SK-N-SH treated with all-trans-retinoic acid at 6 μM for 48 hours (cell line): ENCODE measurements at regions not wholly inside any gene's neighbourhood (a gene's known extent, or its start where the extent isn't known, plus 50 kb on each side); places are given as distances from the start of the nearest gene placed in this dataset.

Experiments used
- CSDC2 ChIP-seq: fragments of 250-450 bp; sonication (Bioruptor Pico); IDR thresholded peaks from 2 replicates; pipeline ENCODE4 v1.5.0; 2020; ENCODE audit warnings: mild to moderate bottlenecking, moderate library complexity
- PATZ1 ChIP-seq: fragments of 250-450 bp; sonication (Bioruptor Pico); IDR thresholded peaks from 2 replicates; pipeline ENCODE4 v1.8.0; 2020; ENCODE audit warnings: mild to moderate bottlenecking, moderate library complexity, borderline replicate concordance
- RARB ChIP-seq: fragments of 250-450 bp; sonication (Bioruptor Pico); IDR thresholded peaks from 2 replicates; pipeline ENCODE4 v1.8.0; 2021; ENCODE audit warnings: mild to moderate bottlenecking, moderate library complexity
- TCF4 ChIP-seq: fragments of 250-450 bp; sonication (Bioruptor Pico); IDR thresholded peaks from 2 replicates; pipeline ENCODE4 v1.8.0; 2021; ENCODE audit warnings: mild to moderate bottlenecking, moderate library complexity, borderline replicate concordance
- TSHZ2 ChIP-seq: fragments of 250-450 bp; sonication (Bioruptor Pico); IDR thresholded peaks from 2 replicates; pipeline ENCODE4 v1.5.0; 2020; ENCODE audit warnings: mild to moderate bottlenecking, moderate library complexity
- ZC3H10 ChIP-seq: fragments of 250-450 bp; sonication (Bioruptor Pico); IDR thresholded peaks from 2 replicates; pipeline ENCODE4 v1.5.1; 2021; ENCODE audit warnings: mild to moderate bottlenecking, moderate library complexity
- ZFP3 ChIP-seq: fragments of 250-450 bp; sonication (Bioruptor Pico); IDR thresholded peaks from 2 replicates; pipeline ENCODE4 v1.5.0; 2020; ENCODE audit warnings: mild to moderate bottlenecking, moderate library complexity
- ZFP30 ChIP-seq: fragments of 450-650 bp; formaldehyde crosslinking; IDR thresholded peaks from 2 replicates; pipeline ENCODE4 v1.5.0; 2022; ENCODE audit warnings: mild to moderate bottlenecking, moderate library complexity
- ZNF70 ChIP-seq: fragments of 450-650 bp; formaldehyde crosslinking; IDR thresholded peaks from 2 replicates; pipeline ENCODE4 v1.5.0; 2020; ENCODE audit warnings: mild to moderate bottlenecking, moderate library complexity

- TF ChIP-seq ZNF70 (CRISPR knock-in tag) (no peak), RARB (no peak), PATZ1 (CRISPR knock-in tag) (no peak), TCF4 (no peak), TSHZ2 (CRISPR knock-in tag) (no peak), ZFP30 (CRISPR knock-in tag) (no peak), CSDC2 (CRISPR knock-in tag) (no peak), ZFP3 (no peak), ZC3H10 (CRISPR knock-in tag) (no peak)
Observed at GRCh38 chr14:71318097-71318459, 410.8 kb downstream of the PCNX1 start.
